HG03432 (cell line): ENCODE measurements at regions not wholly inside any gene's neighbourhood (a gene's known extent, or its start where the extent isn't known, plus 50 kb on each side); places are given as distances from the start of the nearest gene placed in this dataset.
"Not testable (repeated sequence)": the region's sequence is repeated elsewhere in the genome, so short reads cannot be mapped to it uniquely, and the experiment has no call there.

Source experiments
- ATAC-seq: cut with Tn5 transposase; IDR thresholded peaks from one replicate; pipeline ENCODE4 v1.9.1; 2021; ENCODE audit warnings: mild to moderate bottlenecking, moderate library complexity; ENCODE audit not compliant: unreplicated experiment

DNA sequence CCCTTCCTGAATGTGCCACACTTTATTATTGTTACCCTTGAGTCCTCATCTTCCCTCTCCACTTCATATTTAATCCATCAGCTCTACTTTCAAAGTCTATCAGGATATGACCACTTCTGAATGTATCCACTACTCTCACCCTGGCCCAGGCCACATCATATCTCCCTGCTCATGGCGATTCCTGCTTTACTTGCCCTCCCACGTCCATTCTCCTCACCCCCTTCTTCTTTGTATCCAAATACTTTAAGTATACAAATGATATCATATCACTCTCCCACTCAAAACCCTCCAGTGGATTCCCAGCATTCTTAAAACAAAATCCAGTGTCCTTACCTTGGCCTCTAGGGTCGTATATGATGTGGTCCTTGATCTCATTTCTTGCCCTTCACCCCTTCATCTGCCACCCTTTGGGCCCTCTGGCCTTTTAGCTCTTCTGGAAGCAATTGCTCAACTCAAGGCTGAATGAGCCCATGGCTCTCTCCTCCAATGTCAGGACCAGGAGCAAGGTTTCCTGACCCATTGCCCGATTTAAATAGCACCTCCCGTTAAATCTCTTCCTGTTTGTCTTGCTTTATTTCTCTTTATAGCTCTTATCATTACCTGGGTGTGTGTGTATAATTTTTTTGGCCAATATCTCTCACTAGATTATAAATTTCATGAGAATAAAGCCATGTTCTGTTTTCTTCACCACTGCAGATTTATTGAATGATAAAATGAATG is 205.9 kb upstream of the ECI2 start:
- no peak for ATAC-seq

DNA sequence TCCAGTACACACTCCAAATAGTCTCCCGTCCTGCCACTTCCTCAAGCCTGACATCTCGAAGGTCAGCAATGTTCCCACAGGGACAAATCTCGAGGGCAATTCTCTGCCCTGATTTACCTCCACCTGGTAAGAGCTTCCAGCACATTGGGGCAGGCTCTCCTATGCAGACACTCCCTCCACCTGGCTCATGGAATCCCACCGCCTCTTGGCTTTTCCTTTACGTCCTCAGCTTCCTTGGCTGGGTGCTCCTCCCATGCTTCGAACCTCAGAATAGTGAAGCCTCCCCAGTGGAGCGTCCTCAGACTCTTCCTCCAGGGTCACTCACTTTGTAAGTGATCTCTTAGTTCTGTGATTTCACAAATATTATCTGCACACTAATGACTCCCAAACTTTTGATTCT is 205.2 kb upstream of the ECI2 start:
- ATAC-seq, result no peak

DNA sequence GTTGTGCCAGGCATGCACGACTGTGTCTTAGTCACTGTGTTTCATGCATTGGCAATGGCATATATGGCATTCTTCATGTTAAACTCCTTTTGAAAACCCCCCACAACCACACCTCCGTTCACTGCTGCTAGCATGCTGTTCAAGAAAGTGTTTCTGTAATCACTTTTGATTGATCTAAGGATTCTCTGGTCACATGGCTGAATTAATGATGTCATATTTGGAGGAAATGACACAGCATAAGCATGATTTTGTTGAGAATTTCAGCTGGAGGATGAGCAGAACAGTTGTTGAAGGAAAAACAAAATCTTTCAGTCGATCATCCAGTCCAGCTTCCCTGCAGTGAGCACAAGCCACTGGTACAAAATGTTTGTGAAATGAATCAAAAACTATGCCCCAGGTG is 203.5 kb upstream of the ECI2 start:
- ATAC-seq, result no peak

DNA sequence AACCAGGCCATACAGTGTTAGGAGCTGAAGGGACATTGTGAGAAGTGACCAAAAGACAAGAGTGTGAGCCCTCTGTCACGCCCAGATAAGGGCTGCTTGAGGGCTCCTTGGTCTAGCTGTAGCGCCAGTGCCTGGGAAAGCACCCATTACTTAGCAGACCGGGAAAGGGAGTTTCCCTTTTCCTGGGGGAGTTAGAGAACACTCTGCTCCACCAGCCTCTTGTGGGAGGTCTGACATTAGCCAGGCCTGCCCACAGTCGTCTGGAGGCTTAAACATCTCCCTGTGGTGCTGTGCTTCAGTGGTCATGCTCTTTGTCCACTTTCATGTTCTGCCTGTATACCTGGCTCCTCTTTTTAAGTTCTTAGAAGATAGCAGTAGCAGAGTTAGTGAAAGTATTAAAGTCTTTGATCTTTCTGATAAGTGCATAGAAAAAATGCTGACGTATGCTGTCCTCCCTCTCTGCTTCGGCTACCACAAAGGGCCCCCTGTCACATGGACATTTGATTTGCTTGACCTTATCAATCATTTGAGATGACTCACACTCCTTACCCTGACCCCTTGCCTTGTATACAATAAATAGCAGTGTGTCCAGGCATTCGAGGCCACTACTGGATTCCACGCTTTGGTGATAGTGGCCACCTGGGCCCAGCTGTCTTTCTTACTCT is 201.5 kb upstream of the ECI2 start:
- no peak for ATAC-seq

DNA sequence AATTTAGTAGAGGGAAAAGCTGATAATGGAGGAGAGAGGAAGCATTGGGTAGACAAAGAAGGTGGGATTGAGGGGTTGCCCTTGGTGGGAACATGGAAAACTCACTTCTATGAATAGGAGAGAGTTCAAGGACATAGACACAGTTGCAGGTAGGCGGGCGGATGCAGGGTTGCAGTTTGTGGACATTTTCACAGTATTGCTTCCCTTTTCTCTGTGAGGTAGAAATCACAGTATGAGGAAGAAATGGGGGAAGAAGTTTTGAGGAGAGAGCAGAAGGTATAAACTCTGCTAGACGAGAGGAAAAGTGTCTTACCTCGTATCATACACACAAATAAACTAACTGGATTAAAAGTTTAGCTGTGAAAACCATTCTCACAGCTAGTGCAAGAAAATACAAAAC is 200.7 kb upstream of the ECI2 start:
- no peak for ATAC-seq

DNA sequence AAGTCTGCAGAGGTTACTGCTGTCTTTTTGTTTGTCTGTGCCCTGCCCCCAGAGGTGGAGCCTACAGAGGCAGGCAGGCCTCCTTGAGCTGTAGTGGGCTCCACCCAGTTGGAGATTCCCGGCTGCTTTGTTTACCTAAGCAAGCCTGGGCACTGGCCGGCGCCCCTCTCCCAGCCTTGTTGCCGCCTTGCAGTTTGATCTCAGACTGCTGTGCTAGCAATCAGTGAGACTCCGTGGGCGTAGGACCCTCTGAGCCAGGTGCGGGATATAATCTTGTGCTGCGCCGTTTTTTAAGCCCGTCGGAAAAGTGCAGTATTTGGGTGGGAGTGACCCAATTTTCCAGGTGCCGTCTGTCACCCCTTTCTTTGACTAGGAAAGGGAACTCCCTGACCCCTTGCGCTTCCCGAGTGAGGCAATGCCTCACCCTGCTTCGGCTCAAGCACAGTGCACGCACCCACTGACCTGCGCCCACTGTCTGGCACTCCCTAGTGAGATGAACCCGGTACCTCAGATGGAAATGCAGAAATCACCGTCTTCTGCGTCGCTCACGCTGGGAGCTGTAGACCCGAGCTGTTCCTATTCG is 198.9 kb upstream of the ECI2 start:
- not testable (repeated sequence) for ATAC-seq

DNA sequence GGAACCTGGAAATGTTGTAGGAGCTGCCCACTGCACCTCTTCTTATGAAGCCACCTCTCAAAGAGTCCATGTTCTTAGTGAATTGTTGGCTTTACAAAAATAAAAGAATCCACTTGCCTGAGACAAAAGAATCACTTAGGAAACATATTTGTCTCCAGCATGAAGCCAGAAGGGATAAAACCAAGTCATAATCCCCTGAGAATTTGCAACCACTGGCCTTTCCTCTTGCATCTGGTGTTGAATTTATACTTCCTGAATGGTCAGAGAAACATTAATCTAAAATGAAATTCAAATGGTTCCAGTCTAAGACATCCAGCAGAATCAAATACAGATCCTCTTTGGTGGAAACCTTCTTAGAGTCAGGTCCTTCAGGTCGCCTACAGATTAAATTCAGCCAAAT is 192.5 kb upstream of the ECI2 start:
- ATAC-seq, result no peak

DNA sequence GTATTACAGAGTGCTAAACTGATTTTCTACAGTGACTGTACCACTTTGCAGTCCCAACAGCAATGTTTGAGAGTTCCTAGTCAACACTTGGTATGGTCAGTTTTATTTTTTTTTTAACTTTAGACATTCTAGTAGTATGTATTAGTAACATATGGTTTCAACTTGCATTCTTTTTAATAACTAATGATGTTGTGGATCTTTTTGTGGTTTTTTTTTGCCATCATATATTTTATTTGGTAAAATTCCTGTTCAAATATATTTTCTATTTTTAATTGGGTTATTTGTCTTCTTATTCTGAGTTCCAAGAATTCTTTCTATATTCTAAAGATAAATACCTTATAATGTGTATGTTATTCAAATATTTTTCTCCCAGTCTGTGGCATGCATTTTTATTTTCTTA is 189.4 kb upstream of the ECI2 start:
- ATAC-seq, result no peak

DNA sequence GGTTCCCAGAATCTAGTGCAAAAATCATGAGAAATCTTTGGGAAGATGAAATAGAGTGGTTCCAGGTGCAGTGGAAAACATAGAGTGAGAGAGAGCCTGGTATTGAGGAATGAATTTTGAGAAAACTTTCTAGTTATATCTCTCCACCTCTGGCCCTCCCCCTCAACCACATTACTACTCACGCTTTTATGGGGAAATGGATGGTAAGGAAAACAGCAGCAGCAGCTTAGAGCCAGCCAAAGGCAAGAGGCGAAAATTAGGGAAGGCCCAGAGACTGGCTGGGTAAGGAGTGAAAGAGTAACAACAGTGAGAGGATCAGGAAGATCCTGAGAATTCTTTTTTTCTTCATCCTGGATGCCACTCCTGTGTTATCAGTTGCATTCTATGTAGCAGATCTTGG is 187.9 kb upstream of the ECI2 start:
- ATAC-seq, result no peak

DNA sequence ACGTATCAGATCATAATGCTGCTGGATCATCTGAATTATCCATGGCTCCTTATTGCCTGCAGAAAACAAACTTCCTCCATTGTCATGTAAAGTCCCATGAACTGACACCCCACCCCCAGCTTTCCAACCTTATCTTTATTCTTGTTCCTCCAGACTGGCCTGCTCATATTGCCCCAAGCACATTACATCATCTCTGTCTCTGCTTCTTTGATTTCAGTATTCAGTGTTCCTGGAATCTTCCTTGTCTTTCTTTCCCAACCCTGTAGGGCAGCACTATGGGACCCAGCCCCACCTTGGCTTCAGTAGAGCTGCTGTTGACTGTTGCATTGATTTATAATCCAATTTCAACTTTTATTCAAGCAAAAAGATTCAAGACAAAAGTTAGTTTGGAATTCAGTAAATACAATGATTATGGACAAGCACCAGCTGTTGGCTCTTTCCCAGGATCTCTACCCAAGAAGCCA is 187.5 kb upstream of the ECI2 start:
- ATAC-seq, result no peak

DNA sequence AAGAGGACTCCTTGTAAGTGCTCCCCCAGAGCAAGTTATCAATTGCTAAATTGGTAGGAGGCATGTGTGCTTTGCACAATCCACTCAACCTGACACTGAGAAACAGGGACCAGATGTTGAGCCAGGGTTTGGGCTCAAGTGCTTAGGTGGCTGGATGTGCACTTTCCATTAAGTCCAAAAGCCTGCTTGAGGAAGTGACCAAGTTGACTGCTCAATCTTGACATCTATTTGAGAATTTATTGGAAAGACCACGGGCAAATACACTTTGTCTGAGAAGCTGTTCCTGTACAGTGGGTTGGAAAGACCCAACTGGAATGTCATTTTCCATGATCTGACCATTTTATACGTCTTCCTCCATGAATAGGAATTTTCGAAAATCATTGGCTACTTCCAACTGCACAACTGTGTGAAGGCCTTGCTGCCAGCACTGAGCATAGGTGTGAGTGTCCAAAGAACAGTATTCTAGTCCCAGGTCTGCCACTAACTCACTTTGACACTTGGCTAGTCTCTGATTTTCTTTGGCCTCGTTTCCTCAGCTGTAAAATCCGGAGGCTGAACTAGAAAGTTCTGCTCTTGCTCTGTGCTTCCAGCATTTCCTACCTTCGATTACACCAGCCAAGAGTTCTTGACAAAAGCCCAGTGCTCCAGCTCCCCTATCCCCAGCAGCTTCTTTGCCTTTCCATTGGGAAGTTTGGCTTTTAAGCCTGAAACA is 186.9 kb upstream of the ECI2 start:
- no peak for ATAC-seq

DNA sequence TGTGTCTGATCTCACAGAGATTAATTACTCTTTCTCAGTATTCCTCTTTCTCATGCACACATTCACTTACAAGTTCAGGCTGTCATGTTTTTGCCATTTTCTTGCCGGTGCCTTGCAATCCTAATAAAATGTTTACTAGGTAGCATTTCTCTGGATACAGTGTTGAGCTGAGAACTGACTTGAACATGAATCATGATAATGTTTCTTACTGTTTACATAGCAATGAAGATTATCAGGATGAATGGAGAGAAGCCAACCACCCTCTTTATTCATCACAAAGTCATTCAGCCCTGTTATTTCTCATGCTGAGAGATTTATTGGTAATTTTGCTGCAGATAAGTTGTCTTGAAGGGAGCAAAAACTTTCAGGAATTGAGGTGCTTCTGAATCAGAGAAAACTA is 185.5 kb upstream of the ECI2 start:
- no peak for ATAC-seq

DNA sequence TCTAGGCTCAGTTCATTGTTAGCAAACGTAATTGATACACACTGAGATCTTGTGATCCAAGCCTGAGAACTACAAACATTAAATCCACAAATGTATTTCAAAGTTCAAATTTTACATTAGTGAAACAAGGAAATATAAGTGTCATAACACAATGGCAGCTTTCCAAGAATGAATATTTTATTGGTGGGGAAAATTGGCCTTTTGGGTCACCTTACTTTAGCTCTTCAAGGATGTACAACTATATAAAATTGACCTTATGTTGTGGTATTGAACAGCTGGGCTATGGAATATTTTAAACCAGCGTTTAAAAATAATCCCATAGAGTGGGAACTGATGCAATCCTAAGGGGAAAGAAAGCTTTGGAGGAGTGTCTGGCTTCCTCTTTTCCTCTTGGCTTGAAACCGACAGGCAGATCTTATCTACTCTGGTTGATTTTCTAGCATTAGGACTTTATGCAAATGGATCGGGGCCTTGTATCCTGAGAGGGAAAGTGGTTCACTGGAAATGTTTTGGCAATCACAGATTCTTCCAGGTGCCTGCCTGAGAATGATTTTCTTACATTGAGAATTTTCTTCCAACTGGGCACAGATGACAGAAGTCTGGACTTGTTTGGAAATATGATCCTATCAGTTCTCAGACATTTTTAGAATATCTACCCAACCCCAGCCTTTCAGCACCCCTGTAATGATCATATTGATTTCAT is 184.8 kb upstream of the ECI2 start:
- no peak for ATAC-seq

DNA sequence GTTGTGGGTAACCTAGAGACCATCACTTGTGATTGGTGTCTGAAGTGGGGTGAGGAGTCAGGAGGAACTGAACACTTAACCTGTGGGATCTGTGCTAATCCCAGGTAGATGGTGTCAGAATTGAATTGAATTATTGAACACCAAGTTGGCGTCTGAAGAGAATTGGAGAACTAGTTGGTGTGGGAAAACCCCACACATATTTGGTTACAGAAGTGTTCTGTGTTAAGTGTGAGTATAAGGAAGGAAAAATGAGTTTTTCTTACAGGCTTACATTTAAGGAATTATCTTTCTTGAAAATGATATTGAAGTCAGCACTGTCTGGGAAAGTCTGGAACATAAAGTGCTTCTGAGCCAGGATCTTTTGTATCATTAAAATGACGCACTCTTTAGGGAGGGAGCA is 182.9 kb upstream of the ECI2 start:
- ATAC-seq, result no peak

DNA sequence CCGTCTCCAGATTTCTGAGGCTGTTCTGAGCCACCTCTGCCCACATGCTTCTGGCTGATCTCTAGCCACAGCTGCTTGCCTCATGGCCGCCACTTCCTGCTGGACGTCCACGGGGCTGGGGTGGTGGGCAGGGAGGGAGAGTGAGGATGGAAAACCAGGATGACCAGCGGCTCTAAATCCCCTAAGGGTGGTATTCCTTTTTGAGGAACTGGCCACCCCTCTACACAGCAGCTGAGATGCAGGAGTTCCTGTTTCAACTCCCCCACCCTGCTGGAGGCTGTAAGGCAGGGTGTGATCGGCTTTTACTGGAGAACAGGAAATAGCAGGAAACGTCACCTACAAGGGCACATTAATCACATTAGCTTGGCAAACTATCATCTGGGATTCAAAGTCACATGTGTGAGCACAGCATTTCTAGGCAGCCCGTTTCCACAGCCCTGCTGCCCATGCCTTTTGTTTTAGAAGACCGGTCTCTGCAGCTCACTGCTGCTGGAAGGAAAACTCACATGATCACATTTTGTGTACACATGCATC is 181.6 kb upstream of the ECI2 start:
- no peak for ATAC-seq

DNA sequence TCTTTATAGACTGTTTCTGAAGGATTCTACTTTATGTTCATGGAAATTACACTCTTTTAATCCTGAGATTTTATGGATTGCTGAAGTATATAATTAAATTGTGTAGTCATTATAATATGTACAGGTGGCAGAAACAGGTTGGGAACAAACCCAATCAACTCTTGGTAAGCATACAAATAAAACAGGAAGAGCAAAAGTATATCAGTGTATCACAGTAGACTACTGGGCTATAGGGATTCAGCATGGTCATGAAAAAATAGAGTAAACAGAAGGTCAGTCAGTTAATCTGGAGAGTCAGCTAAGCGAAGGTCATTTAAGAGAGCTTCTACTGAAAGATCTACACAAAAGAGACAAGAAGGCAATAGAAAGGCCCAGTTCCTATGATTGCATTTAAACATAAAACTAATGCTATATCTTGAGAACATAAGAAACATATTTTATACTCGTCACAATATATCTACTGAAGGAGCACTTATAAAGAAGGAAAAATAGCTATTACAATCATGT is 178.9 kb upstream of the ECI2 start:
- ATAC-seq, result no peak

DNA sequence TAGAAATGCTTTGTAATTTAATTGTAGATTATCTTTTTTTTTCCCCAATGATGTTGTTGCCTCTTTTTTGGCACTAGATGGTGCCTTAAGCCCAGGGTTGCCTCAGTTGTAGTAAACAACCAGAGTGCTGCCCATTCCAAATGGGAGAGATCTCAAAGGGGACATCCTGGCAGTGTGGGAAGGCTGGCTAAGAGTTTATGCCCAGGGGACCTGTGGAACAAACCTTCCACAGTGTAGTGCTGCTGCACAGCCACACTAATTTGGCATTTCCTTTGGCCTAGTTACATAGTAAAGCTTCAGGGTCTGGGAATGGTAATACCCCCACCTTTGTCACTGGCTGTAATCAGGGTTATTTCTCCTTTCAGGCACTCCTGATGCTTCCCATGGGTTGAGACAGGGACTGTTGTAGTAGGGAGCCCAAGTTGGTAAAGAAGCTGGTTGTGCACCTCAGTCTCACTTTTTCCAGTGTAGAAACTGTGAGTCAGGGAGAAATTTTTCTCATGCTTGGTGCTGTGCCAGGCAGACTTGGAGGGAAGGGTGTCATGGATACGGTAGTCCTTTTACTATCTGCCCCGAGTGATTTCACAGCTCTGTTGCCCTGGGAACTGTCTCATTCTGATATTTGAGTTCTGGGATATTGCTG is 177.8 kb upstream of the ECI2 start:
- ATAC-seq, result no peak

DNA sequence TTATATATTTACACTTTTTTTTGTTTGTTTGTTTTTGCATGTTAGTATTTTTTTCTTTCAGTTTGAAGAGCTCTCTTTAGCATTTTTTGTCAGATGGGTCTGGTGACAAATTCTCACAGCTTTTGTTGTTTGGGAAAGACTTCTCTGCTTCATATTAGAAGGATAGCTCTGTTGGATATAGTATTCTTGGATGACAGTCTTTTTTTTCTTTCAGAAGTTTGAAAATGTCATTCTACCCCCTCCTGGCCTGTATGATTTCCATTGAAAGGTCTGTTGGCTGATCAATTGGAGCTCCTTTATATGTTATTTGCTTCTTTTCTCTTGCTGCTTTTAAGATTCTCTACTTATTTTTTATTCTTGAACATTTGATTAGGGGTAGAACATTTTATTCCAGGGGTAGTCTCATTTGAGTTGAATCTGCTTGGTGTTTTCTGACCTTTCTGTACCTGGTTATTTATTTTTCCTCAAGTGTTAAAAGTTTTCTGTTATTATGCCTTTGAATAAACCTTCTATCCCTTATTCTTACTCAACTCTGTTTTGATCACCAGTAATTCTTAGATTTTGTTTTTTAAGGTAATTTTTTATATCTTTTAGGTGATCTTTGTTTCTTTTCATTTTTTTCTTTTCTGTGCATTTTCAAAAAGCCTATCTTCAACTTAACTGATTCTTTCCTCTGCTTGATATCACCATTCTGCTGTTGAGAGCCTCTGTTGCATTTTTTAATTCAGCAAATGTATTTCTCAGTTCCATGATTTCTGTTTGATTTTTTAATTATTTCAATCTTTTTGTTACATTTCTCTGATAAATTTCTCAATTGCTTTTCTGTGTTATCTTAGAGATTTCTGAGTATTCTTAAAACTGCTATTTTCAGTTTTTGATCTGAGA is 176.8 kb upstream of the ECI2 start:
- ATAC-seq, result no peak

DNA sequence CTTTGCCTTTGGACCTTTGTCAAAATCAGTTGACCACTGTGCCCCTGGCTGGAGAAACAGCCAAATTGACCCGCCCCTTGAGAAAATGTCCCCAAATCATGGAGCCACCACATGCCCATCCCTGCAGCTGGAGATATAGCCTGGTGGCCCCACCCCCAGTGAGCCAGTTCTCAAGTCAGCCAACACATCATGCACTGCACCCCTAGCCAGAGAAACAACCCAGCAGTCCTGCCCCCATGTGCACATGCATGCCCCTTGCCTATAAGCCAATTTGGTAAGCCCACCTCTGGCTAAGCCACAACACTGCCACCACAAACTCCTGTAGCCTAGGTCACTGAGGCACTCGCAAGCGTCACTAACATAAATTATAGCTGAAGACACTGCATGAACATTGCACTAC is 174.2 kb upstream of the ECI2 start:
- no peak for ATAC-seq
